GM21390 (cell line): ENCODE measurements at regions not wholly inside any gene's neighbourhood (a gene's known extent, or its start where the extent isn't known, plus 50 kb on each side); places are given as distances from the start of the nearest gene placed in this dataset.
A peak's percentile ranks its signal among the peaks of the same experiment; 100 is the strongest.

Experiments
- ATAC-seq: cut with Tn5 transposase; IDR thresholded peaks from one replicate; pipeline ENCODE4 v1.9.1; 2021; ENCODE audit not compliant: unreplicated experiment

DNA sequence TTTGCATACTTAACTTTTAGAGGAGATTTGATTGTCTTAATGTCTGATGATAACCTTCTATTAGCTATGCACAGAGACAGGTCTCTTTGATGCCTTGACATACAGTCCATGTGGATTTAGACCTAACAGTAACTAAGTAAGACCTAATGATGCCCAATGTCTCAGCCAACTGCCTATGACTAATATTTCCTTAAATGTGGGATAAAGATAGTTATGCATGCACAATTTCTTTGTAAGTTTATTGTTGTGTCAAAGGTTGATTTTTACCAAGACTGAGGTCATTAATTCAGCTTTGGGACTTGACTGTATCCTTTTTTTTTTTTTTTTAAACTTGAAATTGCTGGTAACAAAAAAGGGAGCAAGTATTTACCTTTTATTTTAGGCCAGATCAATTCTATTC, 450.0 kb downstream of the HAO1 start:
- no peak for ATAC-seq

DNA sequence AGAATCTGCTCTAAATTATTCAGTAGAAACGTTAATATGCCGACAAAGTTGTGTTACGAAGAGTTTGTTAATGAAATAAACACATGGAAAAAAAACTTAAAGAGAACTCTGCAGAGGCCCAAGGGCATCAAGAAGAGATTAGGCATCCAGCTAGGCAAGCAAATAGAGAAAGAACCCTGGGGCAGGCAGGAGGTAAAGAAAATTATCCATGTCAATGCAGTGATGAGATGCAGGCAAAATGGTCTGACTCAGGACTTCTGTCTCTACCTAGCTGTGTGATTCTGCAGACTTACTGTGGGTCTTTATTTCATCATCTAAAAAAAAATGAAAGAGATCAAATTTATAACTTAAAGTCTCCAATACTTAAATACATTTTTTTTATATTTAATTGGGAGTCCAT, 448.0 kb downstream of the HAO1 start:
- no peak for ATAC-seq

GRCh38 chr20:7493311-7493710, 446.9 kb downstream of the HAO1 start:
- no peak for ATAC-seq

GRCh38 chr20:7496394-7496991, 443.8 kb downstream of the HAO1 start:
- no peak for ATAC-seq

DNA sequence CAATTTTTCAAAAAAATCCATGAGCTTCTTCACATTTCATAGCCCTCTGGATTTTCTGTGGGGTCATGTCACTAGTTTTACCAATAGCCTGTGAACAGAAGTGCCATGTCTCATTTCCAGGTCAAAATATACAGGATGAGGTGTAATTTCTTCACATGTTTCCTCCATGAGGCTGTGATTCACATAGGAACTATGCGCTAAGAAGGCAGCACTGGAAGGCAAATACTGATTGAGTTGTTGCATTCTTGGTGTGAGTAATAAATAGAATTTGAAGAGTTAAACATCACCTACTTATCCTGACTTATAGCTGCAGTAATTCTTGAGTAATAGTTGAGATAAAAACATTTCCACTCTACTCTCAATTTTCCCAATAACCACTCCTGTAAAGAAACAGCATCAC, 442.3 kb downstream of the HAO1 start:
- ATAC-seq: no peak

DNA sequence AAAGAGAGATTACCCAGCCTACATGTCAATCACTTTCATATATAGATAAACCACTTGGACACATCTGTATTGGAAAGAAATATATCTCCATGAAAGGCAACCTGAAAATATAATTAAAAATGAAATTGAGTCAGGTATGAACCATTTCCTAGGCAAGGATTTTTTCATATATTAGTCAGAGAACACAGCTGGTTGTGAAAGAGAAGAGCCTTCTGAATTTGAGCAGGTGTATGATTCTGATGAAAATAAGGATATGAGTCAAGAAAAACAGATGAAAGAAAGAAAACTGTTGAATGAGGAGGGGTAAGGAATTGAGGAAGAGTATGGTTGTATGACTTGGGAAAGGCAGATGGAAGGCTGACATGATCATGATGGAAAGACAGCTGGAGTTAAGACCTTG, 441.1 kb downstream of the HAO1 start:
- ATAC-seq: no peak

DNA sequence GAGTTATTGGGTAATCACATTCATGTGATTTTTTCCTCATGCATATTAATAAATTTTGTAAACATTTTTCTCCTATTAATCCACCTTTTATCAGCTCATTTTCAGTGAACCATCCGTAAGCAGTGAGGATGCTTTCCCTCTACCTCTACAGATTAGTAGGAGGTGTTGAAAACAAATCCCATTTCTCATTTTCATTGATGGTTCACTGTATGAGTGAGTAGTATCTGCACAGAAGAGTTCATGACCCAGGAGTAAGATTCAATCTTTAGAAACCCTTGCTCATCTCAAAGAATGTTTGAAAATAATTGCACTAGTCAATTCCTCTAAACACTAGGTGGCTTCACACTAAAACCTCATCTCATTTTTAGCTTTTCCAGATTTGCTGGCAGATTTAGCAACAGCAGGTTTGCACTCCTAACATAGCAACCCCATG, 440.0 kb downstream of the HAO1 start:
- no peak for ATAC-seq

GRCh38 chr20:7503501-7503900, 436.8 kb downstream of the HAO1 start:
- no peak for ATAC-seq

DNA sequence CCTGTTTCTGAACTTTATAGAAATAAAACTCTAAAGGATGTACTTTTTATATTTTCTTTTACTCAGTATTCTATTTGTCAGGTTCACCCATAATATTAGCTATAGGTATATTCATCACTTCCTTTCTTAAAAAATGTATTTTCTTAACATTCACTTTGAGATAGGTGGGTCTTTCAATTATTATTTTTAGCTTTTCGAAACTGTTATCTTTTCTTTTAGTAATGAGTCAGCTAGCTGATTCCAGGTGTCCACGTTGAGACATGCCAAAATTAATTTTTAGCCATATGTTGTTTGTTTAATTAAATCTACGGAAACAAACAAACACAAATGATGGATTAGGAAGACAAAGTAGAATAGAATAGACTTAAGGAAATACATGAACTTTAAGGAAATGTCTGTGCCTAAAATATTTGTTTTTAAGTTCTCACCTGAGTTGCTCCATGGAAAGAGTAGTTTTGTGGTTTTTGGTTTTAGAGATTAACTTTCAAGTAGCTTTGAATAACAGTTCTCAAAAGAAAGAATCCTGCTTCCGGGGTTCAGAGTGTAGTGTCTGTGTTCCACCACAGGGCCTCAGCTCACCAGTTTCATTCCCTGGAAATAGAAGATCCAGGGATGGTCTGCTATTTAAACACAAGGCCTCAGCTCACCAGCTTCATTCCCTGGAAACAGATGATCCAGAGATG, 435.0 kb downstream of the HAO1 start:
- ATAC-seq: peak; percentile 58

- no peak for ATAC-seq
Measured at GRCh38 chr20:7505835-7506221, 434.4 kb downstream of the HAO1 start.

- no peak for ATAC-seq
Measured at GRCh38 chr20:7516621-7517111, 423.6 kb downstream of the HAO1 start.

- ATAC-seq: no peak
Measured at GRCh38 chr20:7520361-7520760, 419.9 kb downstream of the HAO1 start.

DNA sequence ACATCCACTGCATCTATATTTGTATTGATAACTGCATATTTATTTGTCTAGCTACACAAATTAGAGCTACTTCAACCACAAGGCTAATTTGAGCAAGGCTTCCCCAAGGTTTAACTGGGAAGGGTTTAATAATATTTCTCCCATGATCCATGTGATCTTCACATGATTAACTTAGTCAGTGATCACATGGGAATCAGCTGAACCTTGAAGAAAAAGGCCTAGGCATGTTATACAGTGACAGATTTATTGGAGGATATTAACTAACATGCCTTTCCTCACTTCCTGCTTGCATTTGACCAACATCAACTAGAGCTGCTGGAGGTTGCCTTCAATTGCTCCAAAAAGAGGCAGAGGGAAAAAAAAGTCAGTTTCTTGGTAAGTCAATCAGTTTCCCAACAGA, 417.0 kb downstream of the HAO1 start:
- no peak for ATAC-seq

DNA sequence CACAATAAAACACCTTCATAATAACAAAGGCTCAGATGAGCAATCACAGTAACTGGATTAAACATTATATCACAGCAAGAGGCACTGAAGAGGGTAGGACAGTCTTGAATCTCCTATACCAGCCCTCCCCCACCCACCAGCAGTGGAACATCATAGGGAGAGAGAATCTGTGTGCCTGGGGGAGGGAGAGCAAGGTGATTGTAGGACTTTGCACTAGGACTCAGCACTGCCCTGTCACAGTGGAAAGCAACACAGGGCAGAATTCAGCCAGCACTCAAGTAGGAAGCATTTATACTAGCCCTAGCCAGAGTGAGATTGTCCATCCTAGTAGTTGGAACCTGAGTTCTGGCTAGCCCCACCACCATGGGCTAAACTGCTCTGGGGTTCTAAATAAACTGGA, 400.2 kb downstream of the HAO1 start:
- no peak for ATAC-seq

- no peak for ATAC-seq
Measured at GRCh38 chr20:7540923-7541322, 399.3 kb downstream of the HAO1 start.

DNA sequence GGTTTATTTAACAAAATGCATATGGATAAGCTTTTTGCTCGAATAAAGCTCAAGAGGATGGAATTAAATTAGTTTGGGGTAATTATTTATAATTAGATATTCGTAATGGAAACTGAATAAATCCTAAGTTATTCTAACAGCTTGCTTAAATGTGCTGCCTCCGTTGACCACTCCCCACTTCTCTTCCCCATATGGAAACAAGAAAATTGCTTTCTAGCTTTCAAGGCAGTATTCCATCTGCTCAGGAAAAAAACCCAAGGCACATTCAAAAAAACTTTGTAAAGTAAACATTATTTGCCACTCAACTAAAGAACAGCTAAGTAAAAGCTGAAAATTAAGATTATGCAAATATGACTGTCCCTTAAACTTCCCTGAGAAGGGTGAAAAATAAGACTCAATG, 369.2 kb downstream of the HAO1 start:
- ATAC-seq: no peak

DNA sequence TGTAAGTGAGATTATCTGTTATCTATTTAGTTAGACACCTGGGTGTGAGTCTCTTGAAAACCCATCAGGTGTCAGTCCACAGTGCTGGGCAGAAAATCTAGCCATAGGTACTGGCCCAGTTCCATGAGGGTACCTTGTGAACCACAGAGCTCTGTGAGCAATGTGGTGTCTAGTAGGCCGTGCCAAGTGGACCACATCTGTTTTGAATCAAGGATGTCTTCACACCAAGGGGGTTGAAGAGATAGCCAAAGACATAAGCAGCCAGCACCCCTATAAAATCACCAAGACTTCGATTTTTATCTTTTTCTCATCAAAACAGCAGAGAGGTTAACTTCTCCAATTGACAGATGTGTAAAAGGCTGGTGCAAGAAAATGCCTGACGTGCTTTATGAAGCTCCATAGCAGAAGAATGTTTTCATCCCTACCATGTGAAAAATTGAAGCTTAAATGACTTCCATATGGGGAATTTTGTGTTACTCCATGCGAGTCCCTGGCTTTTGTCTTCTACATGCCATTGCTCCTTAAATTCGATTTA, 368.7 kb downstream of the HAO1 start:
- ATAC-seq: no peak

DNA sequence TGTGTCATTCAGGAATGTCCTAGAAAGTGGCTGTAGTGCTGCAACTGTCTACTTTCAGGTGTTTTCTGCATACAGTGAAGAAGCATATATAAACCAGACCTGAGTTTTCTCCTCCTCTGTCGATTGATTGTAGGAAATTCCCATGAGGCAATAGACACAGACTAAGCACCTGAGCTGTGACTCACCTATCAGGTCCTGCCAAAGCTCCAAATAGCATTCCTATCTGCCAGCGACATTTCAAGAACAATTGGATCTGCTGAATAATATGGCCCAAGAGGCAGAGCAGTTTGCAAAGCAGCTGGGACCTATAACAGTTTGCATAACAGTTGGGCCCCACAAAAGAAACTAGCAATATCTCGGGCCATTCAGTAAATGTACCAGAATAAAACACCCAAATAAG, 360.4 kb downstream of the HAO1 start:
- no peak for ATAC-seq

DNA sequence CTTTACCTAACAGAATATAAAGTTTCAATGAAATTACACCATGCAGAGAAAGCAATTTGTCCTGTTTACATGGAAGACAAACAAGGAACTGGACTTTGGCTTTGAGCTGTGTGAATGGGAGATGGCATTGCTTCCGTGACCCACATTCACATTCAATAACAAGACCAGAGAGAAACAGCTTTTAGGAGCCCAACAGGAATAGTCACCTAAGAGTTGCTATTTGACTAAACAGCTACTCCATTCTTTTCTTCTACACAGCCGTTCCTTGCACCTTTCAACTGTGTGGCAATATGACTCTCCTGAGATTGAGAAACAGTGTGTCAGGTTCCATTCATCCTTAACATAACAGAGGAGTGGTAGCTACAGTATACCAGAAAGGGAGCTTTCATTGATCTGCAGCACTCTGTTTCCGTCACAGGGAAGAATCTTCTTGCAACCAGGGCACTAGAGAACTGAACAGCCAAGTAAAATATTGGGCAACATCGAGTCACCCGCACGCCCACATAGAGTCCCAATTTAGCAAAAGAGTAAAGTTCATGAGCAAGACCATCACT, 355.1 kb downstream of the HAO1 start:
- ATAC-seq: no peak

DNA sequence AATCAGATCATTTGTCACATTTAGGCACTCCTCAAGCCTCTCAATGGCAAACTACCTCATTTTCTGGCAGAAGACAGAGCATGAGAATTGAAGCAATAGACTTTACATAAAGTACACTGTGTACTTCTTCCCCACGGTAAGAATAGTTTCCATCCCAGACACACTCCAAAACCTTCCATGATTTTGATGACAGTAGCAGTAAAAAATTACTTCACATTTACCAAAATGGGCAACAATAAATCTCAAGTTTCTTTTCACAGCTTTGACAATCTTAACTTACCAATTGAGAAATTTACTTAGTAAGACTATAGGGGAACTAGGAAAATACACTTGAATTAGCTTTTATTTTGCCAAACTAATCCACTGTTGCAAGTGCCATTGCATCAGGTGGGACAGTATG, 353.8 kb downstream of the HAO1 start:
- ATAC-seq: no peak

GRCh38 chr20:7589164-7589563, 351.1 kb downstream of the HAO1 start:
- ATAC-seq: no peak

GRCh38 chr20:7596541-7596940, 343.7 kb downstream of the HAO1 start:
- ATAC-seq: no peak
